KMS-11 (cell line): ENCODE measurements at regions not wholly inside any gene's neighbourhood (a gene's known extent, or its start where the extent isn't known, plus 50 kb on each side); places are given as distances from the start of the nearest gene placed in this dataset.

Experiments
- H2AFZ ChIP-seq: fragments of 200-600 bp; sonication (generic); 2 replicates; pipeline ENCODE4 v1.6.1; 2016; ENCODE audit warnings: antibody characterized with exemption, mixed run types, low read depth
- H3K27ac ChIP-seq: fragments of 200-600 bp; sonication (generic); 2 replicates; pipeline ENCODE4 v1.6.1; 2016; ENCODE audit warnings: mild to moderate bottlenecking, mixed run types
- H3K27me3 ChIP-seq: fragments of 200-600 bp; sonication (generic); 2 replicates; pipeline ENCODE4 v1.6.1; 2017; ENCODE audit warnings: mild to moderate bottlenecking, low read depth, mixed run types, moderate library complexity; ENCODE audit not compliant: insufficient read depth
- H3K36me3 ChIP-seq: fragments of 200-600 bp; sonication (generic); 2 replicates; pipeline ENCODE4 v1.6.1; 2017; ENCODE audit warnings: mild to moderate bottlenecking, mixed run types; ENCODE audit not compliant: insufficient read depth
- H3K4me1 ChIP-seq: fragments of 200-600 bp; sonication (generic); 2 replicates; pipeline ENCODE4 v1.6.1; 2016; ENCODE audit warnings: mild to moderate bottlenecking, low read depth, mixed run types; ENCODE audit not compliant: poor library complexity, severe bottlenecking
- H3K4me2 ChIP-seq: fragments of 200-600 bp; sonication (generic); 2 replicates; pipeline ENCODE4 v1.7.0; 2016; ENCODE audit warnings: mild to moderate bottlenecking, mixed run types
- H3K4me3 ChIP-seq: fragments of 200-600 bp; sonication (generic); IDR thresholded peaks from 2 replicates; pipeline ENCODE4 v1.6.1; 2017; ENCODE audit warnings: low read depth, low read length, mixed read lengths; ENCODE audit not compliant: insufficient read depth
- H3K79me2 ChIP-seq: fragments of 200-600 bp; sonication (generic); 2 replicates; pipeline ENCODE4 v1.6.1; 2016; ENCODE audit warnings: low read depth, mixed run types; ENCODE audit not compliant: insufficient read depth
- H3K9ac ChIP-seq: fragments of 200-600 bp; sonication (generic); 2 replicates; pipeline ENCODE4 v1.6.1; 2016; ENCODE audit warnings: mild to moderate bottlenecking, mixed run types
- H4K20me1 ChIP-seq: fragments of 200-600 bp; sonication (generic); 2 replicates; pipeline ENCODE4 v1.6.1; 2016; ENCODE audit warnings: mild to moderate bottlenecking, mixed run types; ENCODE audit not compliant: insufficient read depth
- TF ChIP-seq, protein P1 (sequence below): fragments of 200-600 bp; sonication (generic); conservative IDR thresholded peaks from 2 replicates; pipeline ENCODE4 v1.6.1; 2017; ENCODE audit warnings: low read depth, mild to moderate bottlenecking, antibody characterized with exemption, low read length, moderate library complexity, mixed read lengths

DNA sequence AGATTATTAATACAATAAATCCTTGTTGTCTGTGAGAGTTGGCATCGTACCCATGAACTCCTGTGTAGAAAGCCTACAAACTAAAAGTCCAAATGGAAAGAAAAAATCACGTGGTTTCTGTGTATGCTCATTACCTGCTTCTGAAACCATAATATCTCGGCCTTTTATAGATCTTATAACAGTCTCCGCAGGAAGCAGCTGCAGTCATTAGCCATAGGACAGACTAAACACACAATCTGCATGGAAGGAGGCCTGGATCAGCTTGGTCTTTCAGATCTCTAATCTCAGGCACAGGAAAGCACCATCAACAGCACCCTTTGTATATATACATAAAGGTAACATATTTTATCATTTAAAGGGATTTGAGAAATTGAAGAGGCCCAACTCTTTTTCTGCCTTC, 508.9 kb upstream of the TCF4 start:
- no peak overlapping the region for H3K4me2 ChIP-seq

DNA sequence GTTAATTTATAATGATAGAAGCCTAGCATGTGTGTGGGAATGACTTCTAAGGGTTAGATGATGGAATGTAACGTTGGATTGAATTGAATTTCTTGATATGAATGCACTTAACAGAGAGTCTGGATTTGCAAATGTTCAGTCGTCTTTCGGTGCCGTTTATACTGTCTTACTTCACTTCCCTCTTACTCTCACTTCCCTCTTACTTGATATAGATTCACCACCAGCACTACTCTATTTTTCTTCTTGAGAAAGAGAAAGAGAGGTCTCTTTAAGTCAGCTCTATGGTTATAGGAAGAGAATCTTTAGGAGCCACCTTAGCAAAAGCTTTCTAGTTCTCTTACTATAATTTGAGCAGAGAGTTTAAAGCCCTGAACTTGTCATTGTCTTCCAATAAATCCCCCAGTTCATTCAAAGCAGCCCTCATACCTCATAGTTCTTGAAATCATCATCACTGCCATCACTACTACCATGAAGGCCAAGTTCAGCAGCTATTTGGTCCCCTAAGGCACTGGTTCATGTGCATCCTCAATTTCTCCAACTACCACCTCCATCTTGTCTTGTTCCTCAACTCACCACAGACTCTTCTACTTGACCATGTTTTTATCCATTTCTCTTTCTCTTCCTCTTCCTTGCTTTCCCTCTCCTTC, 501.7 kb upstream of the TCF4 start:
- no peak overlapping the region for H3K9ac ChIP-seq
- no peak overlapping the region for H3K4me3 ChIP-seq
- no peaks in the 10 kb centered on the region for H3K79me2 ChIP-seq
- H3K4me1 ChIP-seq, result no peaks in the 10 kb centered on the region
- TF ChIP-seq, protein P1, sequence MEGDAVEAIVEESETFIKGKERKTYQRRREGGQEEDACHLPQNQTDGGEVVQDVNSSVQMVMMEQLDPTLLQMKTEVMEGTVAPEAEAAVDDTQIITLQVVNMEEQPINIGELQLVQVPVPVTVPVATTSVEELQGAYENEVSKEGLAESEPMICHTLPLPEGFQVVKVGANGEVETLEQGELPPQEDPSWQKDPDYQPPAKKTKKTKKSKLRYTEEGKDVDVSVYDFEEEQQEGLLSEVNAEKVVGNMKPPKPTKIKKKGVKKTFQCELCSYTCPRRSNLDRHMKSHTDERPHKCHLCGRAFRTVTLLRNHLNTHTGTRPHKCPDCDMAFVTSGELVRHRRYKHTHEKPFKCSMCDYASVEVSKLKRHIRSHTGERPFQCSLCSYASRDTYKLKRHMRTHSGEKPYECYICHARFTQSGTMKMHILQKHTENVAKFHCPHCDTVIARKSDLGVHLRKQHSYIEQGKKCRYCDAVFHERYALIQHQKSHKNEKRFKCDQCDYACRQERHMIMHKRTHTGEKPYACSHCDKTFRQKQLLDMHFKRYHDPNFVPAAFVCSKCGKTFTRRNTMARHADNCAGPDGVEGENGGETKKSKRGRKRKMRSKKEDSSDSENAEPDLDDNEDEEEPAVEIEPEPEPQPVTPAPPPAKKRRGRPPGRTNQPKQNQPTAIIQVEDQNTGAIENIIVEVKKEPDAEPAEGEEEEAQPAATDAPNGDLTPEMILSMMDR, result no peak
- H4K20me1 ChIP-seq, result no peaks in the 10 kb centered on the region
- H3K4me2 ChIP-seq, result no peak overlapping the region
- no peaks in the 10 kb centered on the region for H3K36me3 ChIP-seq
- no peak overlapping the region for H3K27ac ChIP-seq
- no peak overlapping the region for H2AFZ ChIP-seq
- H3K27me3 ChIP-seq, result no peaks in the 10 kb centered on the region

More for the DNA sequence above, 508.9 kb upstream of the TCF4 start:
- Histone ChIP-seq H4K20me1 (no peaks in the 10 kb centered on the region), H3K79me2 (no peaks in the 10 kb centered on the region), H2AFZ (no peak overlapping the region), H3K36me3 (no peaks in the 10 kb centered on the region), H3K27me3 (no peaks in the 10 kb centered on the region), H3K27ac (no peak overlapping the region), H3K9ac (no peak overlapping the region), H3K4me1 (no peaks in the 10 kb centered on the region), H3K4me3 (no peak overlapping the region)
- TF ChIP-seq, protein P1, result no peak

DNA sequence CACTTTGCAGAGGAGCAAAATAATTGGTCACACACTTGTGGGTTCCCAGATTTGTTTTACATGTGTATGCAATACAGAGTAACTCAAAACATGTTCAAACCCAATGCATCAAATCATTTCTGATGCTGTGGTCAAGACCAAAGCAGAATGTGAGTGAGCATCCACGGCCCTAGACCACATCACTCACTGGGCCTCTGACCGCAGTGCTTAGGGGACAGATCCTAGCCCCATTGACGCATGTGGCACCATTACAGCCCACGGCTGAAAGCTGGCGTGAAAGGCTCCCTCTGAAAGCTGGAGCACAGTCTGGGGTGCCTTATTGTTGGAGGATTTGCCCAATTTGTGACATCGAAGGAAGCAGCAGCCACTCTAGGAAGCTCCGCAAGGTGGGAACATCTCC, 498.8 kb upstream of the TCF4 start:
- no peaks in the 10 kb centered on the region for H3K36me3 ChIP-seq
- TF ChIP-seq, protein P1, result no peak
- H3K79me2 ChIP-seq, result no peaks in the 10 kb centered on the region
- H3K9ac ChIP-seq, result no peak overlapping the region
- H2AFZ ChIP-seq, result no peak overlapping the region
- H4K20me1 ChIP-seq, result no peaks in the 10 kb centered on the region
- no peaks in the 10 kb centered on the region for H3K27me3 ChIP-seq
- no peaks in the 10 kb centered on the region for H3K4me1 ChIP-seq
- H3K4me3 ChIP-seq, result no peak overlapping the region
- H3K27ac ChIP-seq, result no peak overlapping the region
- H3K4me2 ChIP-seq, result no peak overlapping the region

DNA sequence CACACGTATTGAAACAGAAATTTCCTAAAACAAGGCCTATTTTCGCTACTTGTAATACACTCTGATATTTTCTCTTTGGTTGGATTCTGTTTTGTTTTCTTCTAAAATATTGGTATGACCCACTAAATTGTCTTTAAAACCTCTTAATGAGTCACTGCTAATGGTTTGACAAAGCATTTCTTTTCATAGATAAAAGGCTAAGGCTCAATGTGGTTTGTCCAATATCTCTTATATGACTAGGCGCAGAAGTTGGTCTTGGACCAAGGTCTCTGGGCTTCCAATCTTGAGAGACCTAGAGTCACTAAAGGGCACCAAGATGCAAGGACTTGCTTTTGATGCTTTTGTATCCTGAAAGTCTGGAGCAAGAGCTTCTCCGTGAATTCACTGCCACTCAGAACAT, 498.2 kb upstream of the TCF4 start:
- H3K9ac ChIP-seq, result no peak overlapping the region
- no peak overlapping the region for H3K4me3 ChIP-seq
- no peaks in the 10 kb centered on the region for H3K4me1 ChIP-seq
- H2AFZ ChIP-seq, result no peak overlapping the region
- TF ChIP-seq, protein P1, result no peak
- no peak overlapping the region for H3K4me2 ChIP-seq
- no peaks in the 10 kb centered on the region for H3K36me3 ChIP-seq
- H3K27ac ChIP-seq, result no peak overlapping the region
- H3K79me2 ChIP-seq, result no peaks in the 10 kb centered on the region
- H3K27me3 ChIP-seq, result no peaks in the 10 kb centered on the region
- no peaks in the 10 kb centered on the region for H4K20me1 ChIP-seq
